GM23248 (cell line): ENCODE measurements at regions not wholly inside any gene's neighbourhood (a gene's known extent, or its start where the extent isn't known, plus 50 kb on each side); places are given as distances from the start of the nearest gene placed in this dataset.

Source experiments
- DNase-seq: peaks from one replicate; pipeline ENCODE4 v3.0.0-alpha.2; 2015
- H2AFZ ChIP-seq: fragments of 200-600 bp; sonication (generic); 2 replicates; pipeline ENCODE4 v1.6.1; 2016; ENCODE audit warnings: antibody characterized with exemption
- H3F3A ChIP-seq: fragments of 200-600 bp; sonication (generic); 2 replicates; pipeline ENCODE4 v1.6.1; 2016; ENCODE audit warnings: mild to moderate bottlenecking, antibody characterized with exemption, mixed run types; ENCODE audit not compliant: insufficient read depth
- H3K27ac ChIP-seq: fragments of 200-600 bp; sonication (generic); 2 replicates; pipeline ENCODE4 v1.5.1; 2016; ENCODE audit warnings: mild to moderate bottlenecking
- H3K27me3 ChIP-seq: fragments of 200-600 bp; sonication (generic); replicated peaks from 2 replicates; pipeline ENCODE4 v1.6.1; 2016; ENCODE audit warnings: mild to moderate bottlenecking; ENCODE audit not compliant: insufficient read depth
- H3K36me3 ChIP-seq: fragments of 200-600 bp; sonication (generic); 2 replicates; pipeline ENCODE4 v1.6.1; 2016; ENCODE audit warnings: low read depth, mild to moderate bottlenecking
- H3K4me1 ChIP-seq: fragments of 200-600 bp; sonication (generic); 2 replicates; pipeline ENCODE4 v1.6.1; 2016; ENCODE audit warnings: mild to moderate bottlenecking; ENCODE audit not compliant: insufficient read depth
- H3K4me2 ChIP-seq: fragments of 200-600 bp; sonication (generic); one replicate; pipeline ENCODE4 v1.6.1; 2016; ENCODE audit warnings: mild to moderate bottlenecking; ENCODE audit not compliant: unreplicated experiment
- H3K4me3 ChIP-seq: fragments of 200-600 bp; sonication (generic); 2 replicates; pipeline ENCODE4 v1.5.1; 2016; ENCODE audit warnings: mild to moderate bottlenecking
- H3K79me2 ChIP-seq: fragments of 200-600 bp; sonication (generic); 2 replicates; pipeline ENCODE4 v1.6.1; 2016; ENCODE audit warnings: mild to moderate bottlenecking; ENCODE audit not compliant: insufficient read depth
- H3K9ac ChIP-seq: fragments of 200-600 bp; sonication (generic); 2 replicates; pipeline ENCODE4 v1.6.1; 2016; ENCODE audit warnings: mild to moderate bottlenecking
- H3K9me2 ChIP-seq: fragments of 200-600 bp; sonication (generic); 2 replicates; pipeline ENCODE4 v1.6.1; 2016; ENCODE audit warnings: mixed run types, mild to moderate bottlenecking, moderate library complexity; ENCODE audit not compliant: insufficient read depth
- H3K9me3 ChIP-seq: fragments of 200-600 bp; sonication (generic); one replicate; pipeline ENCODE4 v1.6.1; 2017; ENCODE audit warnings: low read depth
- H4K20me1 ChIP-seq: fragments of 200-600 bp; sonication (generic); 2 replicates; pipeline ENCODE4 v1.6.0; 2016; ENCODE audit not compliant: insufficient read depth
- EZH2 ChIP-seq: fragments of 200-600 bp; sonication (generic); IDR thresholded peaks from 2 replicates; pipeline ENCODE4 v1.6.1; 2018; ENCODE audit warnings: antibody characterized with exemption, mild to moderate bottlenecking; ENCODE audit not compliant: insufficient read depth, poor library complexity, severe bottlenecking
- EZH2phosphoT487 ChIP-seq: fragments of 200-600 bp; sonication (generic); IDR thresholded peaks from 2 replicates; pipeline ENCODE4 v1.6.1; 2018; ENCODE audit warnings: antibody characterized with exemption, moderate library complexity, mild to moderate bottlenecking, low read depth; ENCODE audit not compliant: insufficient read depth
- whole genome bisulfite sequencing, 2 experiments: methylation state at CpG; one replicate each; pipeline ENCODE4 v1.1.6; 2015 to 2017; ENCODE audit warnings: low lambda C conversion rate in 2 of 2, low coverage in 1 of 2; ENCODE audit errors: missing lambda C conversion rate in 2 of 2; 5-methylcytosine and 5-hydroxymethylcytosine counted together
- in situ Hi-C: fragments of 300-500 bp; cut with MboI; formaldehyde crosslinking; loops from 2 replicates; pipeline ENCODE4 v1.15.0; 2020

GRCh38 chr4:11201256-11201655, 227.4 kb downstream of the HS3ST1 start:
- in situ Hi-C loops = no loop called here
- H3K27ac ChIP-seq = no peak overlapping the region
- no peaks in the 10 kb centered on the region for H3K4me1 ChIP-seq
- no peak overlapping the region for H3K9ac ChIP-seq
- 38 to 44% methylated on average over 2 of the region's 2 CpGs for WGBS, 2 experiments
- H2AFZ ChIP-seq = no peak overlapping the region
- H3K9me3 ChIP-seq = no peaks in the 10 kb centered on the region
- no peak for TF ChIP-seq EZH2phosphoT487
- no peak overlapping the region for H3K4me2 ChIP-seq
- no peaks in the 10 kb centered on the region for H3K79me2 ChIP-seq
- H3K4me3 ChIP-seq = no peak overlapping the region
- H3K9me2 ChIP-seq = no peaks in the 10 kb centered on the region
- no peaks in the 10 kb centered on the region for H3F3A ChIP-seq
- H3K36me3 ChIP-seq = no peaks in the 10 kb centered on the region
- no peaks in the 10 kb centered on the region for H3K27me3 ChIP-seq
- no peaks in the 10 kb centered on the region for H4K20me1 ChIP-seq
- no peak for DNase-seq

- Histone ChIP-seq H3K27ac (no peak overlapping the region), H3K4me3 (no peak overlapping the region), H3K4me1 (no peaks in the 10 kb centered on the region), H3F3A (no peaks in the 10 kb centered on the region), H3K9me2 (no peaks in the 10 kb centered on the region), H3K36me3 (no peaks in the 10 kb centered on the region), H3K4me2 (no peak overlapping the region), H3K79me2 (no peaks in the 10 kb centered on the region), H3K9ac (no peak overlapping the region), H3K9me3 (no peaks in the 10 kb centered on the region), H3K27me3 (no peaks in the 10 kb centered on the region), H2AFZ (no peak overlapping the region), H4K20me1 (no peaks in the 10 kb centered on the region)
- in situ Hi-C loops = no loop called here
- WGBS, 2 experiments = 44 to 52% methylated on average over 14 of the region's 14 CpGs
- no peak for DNase-seq
- no peak for TF ChIP-seq EZH2phosphoT487
- no peak for TF ChIP-seq EZH2
Observed at GRCh38 chr4:11198516-11199305, 230.0 kb downstream of the HS3ST1 start.

- H3K79me2 ChIP-seq = no peaks in the 10 kb centered on the region
- H3K4me3 ChIP-seq = no peak overlapping the region
- DNase-seq = no peak
- in situ Hi-C loops = no loop called here
- H3K9me3 ChIP-seq = no peaks in the 10 kb centered on the region
- H3K9ac ChIP-seq = no peak overlapping the region
- H3K4me1 ChIP-seq = no peaks in the 10 kb centered on the region
- no peaks in the 10 kb centered on the region for H3K36me3 ChIP-seq
- H2AFZ ChIP-seq = no peak overlapping the region
- H3K27me3 ChIP-seq = no peaks in the 10 kb centered on the region
- H3K27ac ChIP-seq = no peak overlapping the region
- no peaks in the 10 kb centered on the region for H3F3A ChIP-seq
- WGBS, 2 experiments = 43 to 52% methylated on average over 8 of the region's 8 CpGs
- no peak for TF ChIP-seq EZH2phosphoT487
- no peak for TF ChIP-seq EZH2
- no peaks in the 10 kb centered on the region for H3K9me2 ChIP-seq
- H3K4me2 ChIP-seq = no peak overlapping the region
- no peaks in the 10 kb centered on the region for H4K20me1 ChIP-seq
Observed at GRCh38 chr4:11197631-11198341, 230.9 kb downstream of the HS3ST1 start.

- H2AFZ ChIP-seq = no peak overlapping the region
- H3K4me1 ChIP-seq = no peaks in the 10 kb centered on the region
- H3K9ac ChIP-seq = no peak overlapping the region
- TF ChIP-seq EZH2 = no peak
- no peak for TF ChIP-seq EZH2phosphoT487
- no peaks in the 10 kb centered on the region for H3K9me3 ChIP-seq
- WGBS, 2 experiments = 9 to 10% methylated on average over 4 of the region's 4 CpGs
- H3K27me3 ChIP-seq = no peaks in the 10 kb centered on the region
- H3K79me2 ChIP-seq = no peaks in the 10 kb centered on the region
- H3K4me2 ChIP-seq = no peak overlapping the region
- no peaks in the 10 kb centered on the region for H4K20me1 ChIP-seq
- H3K36me3 ChIP-seq = no peaks in the 10 kb centered on the region
- in situ Hi-C loops = no loop called here
- no peak overlapping the region for H3K4me3 ChIP-seq
- H3F3A ChIP-seq = no peaks in the 10 kb centered on the region
- DNase-seq = no peak
- H3K27ac ChIP-seq = no peak overlapping the region
- H3K9me2 ChIP-seq = no peaks in the 10 kb centered on the region
Observed at GRCh38 chr4:11196927-11197522, 231.7 kb downstream of the HS3ST1 start.
